Bronchial epithelial cell (primary cell): ENCODE measurements at regions not wholly inside any gene's neighbourhood (a gene's known extent, or its start where the extent isn't known, plus 50 kb on each side); places are given as distances from the start of the nearest gene placed in this dataset.
"Not testable (repeated sequence)": the region's sequence is repeated elsewhere in the genome, so short reads cannot be mapped to it uniquely, and the experiment has no call there.

ENCODE experiments used
- DNase-seq: peaks from one replicate; pipeline ENCODE4 v3.0.0-alpha.2; 2010; ENCODE audit warnings: low read depth
- FAIRE-seq: peaks from 2 replicates; lab custom pipeline; 2011; peaks lifted over from hg19 to GRCh38; lab: Jason Lieb, UNC
- H3K27me3 ChIP-seq: 2 replicates; pipeline ENCODE4 v1.5.1; 2011; ENCODE audit warnings: low read length; ENCODE audit not compliant: control insufficient read depth, insufficient read depth
- H3K36me3 ChIP-seq: 2 replicates; pipeline ENCODE4 v1.5.1; 2011; ENCODE audit warnings: low read length; ENCODE audit not compliant: control insufficient read depth, insufficient read depth
- H3K4me3 ChIP-seq: 2 replicates; pipeline ENCODE4 v1.5.1; 2011; ENCODE audit warnings: mild to moderate bottlenecking, low read depth, low read length, control low read depth
- CTCF ChIP-seq: IDR thresholded peaks from 2 replicates; pipeline ENCODE4 v1.5.1; 2011; ENCODE audit warnings: mild to moderate bottlenecking, moderate library complexity, low read length, control low read depth, inconsistent platforms; ENCODE audit not compliant: insufficient read depth, severe bottlenecking

GRCh38 chr3:194910414-194910984, 224.8 kb downstream of the FAM43A start:
- no peak for TF ChIP-seq CTCF
- FAIRE-seq (no peak), DNase-seq (no peak)

GRCh38 chr3:194913316-194913715, 227.6 kb downstream of the FAM43A start:
- no peak overlapping the region for H3K4me3 ChIP-seq
- DNase-seq (no peak), FAIRE-seq (no peak)
- TF ChIP-seq CTCF: no peak
- H3K27me3 ChIP-seq: no peaks in the 10 kb centered on the region
- H3K36me3 ChIP-seq: no peaks in the 10 kb centered on the region

More at GRCh38 chr3:194910414-194910984, 224.8 kb downstream of the FAM43A start:
- H3K4me3 ChIP-seq: no peak overlapping the region
- no peaks in the 10 kb centered on the region for H3K36me3 ChIP-seq
- no peaks in the 10 kb centered on the region for H3K27me3 ChIP-seq

GRCh38 chr3:194924889-194925288, 239.2 kb downstream of the FAM43A start:
- not testable (repeated sequence) for DNase-seq, H3K27me3 ChIP-seq, H3K36me3 ChIP-seq, H3K4me3 ChIP-seq, FAIRE-seq

- no peaks in the 10 kb centered on the region for H3K36me3 ChIP-seq
- H3K4me3 ChIP-seq: no peak overlapping the region
- no peaks in the 10 kb centered on the region for H3K27me3 ChIP-seq
- FAIRE-seq (no peak), DNase-seq (no peak)
- TF ChIP-seq CTCF: no peak
Observed at GRCh38 chr3:194925614-194926013, 239.9 kb downstream of the FAM43A start.

- H3K36me3 ChIP-seq: no peaks in the 10 kb centered on the region
- TF ChIP-seq CTCF: no peak
- no peaks in the 10 kb centered on the region for H3K27me3 ChIP-seq
- no peak overlapping the region for H3K4me3 ChIP-seq
- DNase-seq: peak; percentile 60
- no peak for FAIRE-seq
Observed at GRCh38 chr3:194928227-194928626, 242.5 kb downstream of the FAM43A start.

GRCh38 chr3:194928831-194929577, 243.3 kb downstream of the FAM43A start:
- no peak overlapping the region for H3K4me3 ChIP-seq
- no peaks in the 10 kb centered on the region for H3K36me3 ChIP-seq
- no peak for FAIRE-seq
- TF ChIP-seq CTCF: peak; percentile 28
- no peak for DNase-seq
- H3K27me3 ChIP-seq: no peaks in the 10 kb centered on the region
